ENCODE measurements at regions not wholly inside any gene's neighbourhood (a gene's known extent, or its start where the extent isn't known, plus 50 kb on each side); places are given as distances from the start of the nearest gene placed in this dataset.

GRCh38 chr3:67858492-67858891 is 204.1 kb upstream of the SUCLG2 start:
- TF ChIP-seq CTCF (IDR thresholded peaks at IDR 0.05) = no peak
- peak; percentile 74 for ATAC-seq (ENCODE audit: low FRiP score)
- DNase-seq (ENCODE audit: low spot score) = no peak

- no peak for TF ChIP-seq CTCF (IDR thresholded peaks at IDR 0.05)
- no peak for DNase-seq (ENCODE audit: low spot score)
- ATAC-seq (ENCODE audit: low FRiP score) = no peak
Measured at GRCh38 chr3:67856718-67857117, 202.3 kb upstream of the SUCLG2 start.

DNA sequence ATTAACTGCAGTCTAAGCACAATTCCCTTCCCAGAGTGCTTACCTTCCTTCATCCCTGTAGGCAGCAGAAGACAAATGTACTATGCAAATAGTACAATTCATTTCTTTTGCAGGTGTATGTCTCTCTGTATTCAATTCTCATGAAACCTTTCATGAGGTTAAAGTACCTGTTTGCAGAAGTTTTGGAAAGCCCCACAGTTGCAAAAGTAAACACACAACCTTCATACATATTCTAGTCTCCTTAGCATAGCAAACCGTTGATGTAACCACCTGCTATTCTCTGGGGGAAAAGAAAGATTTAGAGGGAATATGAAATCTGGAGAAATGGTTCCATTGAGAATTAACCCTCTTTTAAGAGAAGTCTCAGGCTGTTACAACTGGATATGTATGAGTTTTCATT is 200.3 kb upstream of the SUCLG2 start:
- TF ChIP-seq CTCF (IDR thresholded peaks at IDR 0.05) = no peak
- DNase-seq (ENCODE audit: low spot score) = no peak
- ATAC-seq (ENCODE audit: low FRiP score) = no peak

DNA sequence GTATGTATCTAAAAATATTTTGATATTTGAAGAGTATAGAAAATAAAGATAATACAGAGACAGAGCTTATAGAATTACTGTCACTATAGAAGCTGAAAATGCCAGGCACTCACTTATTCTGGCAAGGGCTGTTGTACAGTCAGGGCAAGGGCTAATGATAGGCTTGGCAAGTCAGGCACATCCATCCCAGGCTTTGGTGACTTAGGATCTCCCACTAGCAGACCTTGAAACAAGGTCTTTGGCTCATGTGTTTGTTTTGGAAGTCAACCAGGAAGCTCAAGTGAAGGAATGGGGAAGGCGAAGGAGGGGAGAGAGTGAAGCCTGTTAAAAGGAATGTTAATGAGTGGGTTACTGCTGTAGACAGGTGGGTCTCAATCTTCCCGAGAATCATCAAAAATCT is 199.1 kb upstream of the SUCLG2 start:
- no peak for TF ChIP-seq CTCF (IDR thresholded peaks at IDR 0.05)
- ATAC-seq (ENCODE audit: low FRiP score) (no peak), DNase-seq (ENCODE audit: low spot score) (no peak)

DNA sequence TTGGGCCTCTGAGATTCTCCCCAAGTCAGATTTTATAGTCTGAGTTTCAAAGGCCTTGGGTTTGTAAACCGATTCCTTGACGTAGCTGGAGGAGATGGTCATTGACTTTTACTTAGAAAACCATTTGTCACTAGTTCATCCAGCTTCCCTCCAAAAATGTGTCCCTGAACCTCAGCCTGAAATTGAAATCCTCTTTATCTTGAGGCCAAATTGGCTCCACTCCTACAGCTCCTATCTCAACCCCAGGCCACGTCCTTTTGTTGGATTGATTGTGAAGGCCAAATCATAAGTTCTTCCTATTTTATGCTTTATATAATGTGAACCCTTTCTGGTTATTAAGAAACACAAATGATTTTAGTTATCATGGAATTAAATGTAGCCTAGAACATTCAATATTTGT is 193.9 kb upstream of the SUCLG2 start:
- DNase-seq (ENCODE audit: low spot score) (no peak), ATAC-seq (ENCODE audit: low FRiP score) (no peak)
- TF ChIP-seq CTCF (IDR thresholded peaks at IDR 0.05) = no peak

DNA sequence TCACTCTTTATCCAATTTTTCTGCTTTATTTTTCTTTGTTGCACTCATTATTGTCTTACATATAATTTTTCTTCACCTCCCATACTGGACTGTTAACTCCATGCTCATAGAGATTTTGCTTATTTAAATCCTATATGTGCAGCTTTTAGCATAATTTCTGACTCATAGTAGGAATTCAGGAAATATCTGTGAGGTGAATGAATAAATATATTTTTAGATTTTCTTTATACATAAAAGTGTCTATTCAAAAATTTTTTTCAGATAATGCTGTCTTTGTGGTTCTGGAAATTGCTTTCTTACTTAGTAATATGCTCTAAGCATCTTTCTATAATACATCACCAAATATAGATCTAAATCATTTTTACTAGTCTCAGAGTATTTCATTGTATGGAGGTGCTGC is 191.8 kb upstream of the SUCLG2 start:
- no peak for ATAC-seq (ENCODE audit: low FRiP score)
- DNase-seq (ENCODE audit: low spot score) = no peak
- TF ChIP-seq CTCF (IDR thresholded peaks at IDR 0.05) = no peak

- DNase-seq (ENCODE audit: low spot score) (no peak), ATAC-seq (ENCODE audit: low FRiP score) (peak; percentile 62)
- TF ChIP-seq CTCF (IDR thresholded peaks at IDR 0.05) = no peak
Measured at GRCh38 chr3:67832817-67833216, 178.4 kb upstream of the SUCLG2 start.

Measured in omental fat pad (tissue), 3 donors.